HepG2 (cell line): ENCODE measurements at regions not wholly inside any gene's neighbourhood (a gene's known extent, or its start where the extent isn't known, plus 50 kb on each side); places are given as distances from the start of the nearest gene placed in this dataset.

ENCODE experiments used
- IRF2 ChIP-seq: IDR thresholded peaks from 2 replicates; pipeline ENCODE4 v1.6.1; 2018; ENCODE audit warnings: missing genetic modification reagents, missing compliant biosample characterization
- POLR2A ChIP-seq, 2 experiments: IDR thresholded peaks; 2 replicates each; pipeline ENCODE4 v1.6.1; 2011; ENCODE audit warnings: low read depth in 2 of 2, low read length in 2 of 2, mild to moderate bottlenecking in 1 of 2, moderate library complexity in 1 of 2; ENCODE audit not compliant: insufficient read depth in 1 of 2
- SMC3 ChIP-seq: IDR thresholded peaks from 2 replicates; pipeline ENCODE4 v1.6.1; 2011; ENCODE audit warnings: low read length, improper control_type of control experiment
- SNRNP70 ChIP-seq: fragments of 200-400 bp; formaldehyde crosslinking; IDR thresholded peaks from 2 replicates; pipeline ENCODE4 v1.6.1; 2017; ENCODE audit warnings: mild to moderate bottlenecking, low read depth, low read length, moderate library complexity
- TAF1 ChIP-seq: sonication (generic); formaldehyde crosslinking; IDR thresholded peaks from 2 replicates; pipeline ENCODE4 v1.4.0; 2020; ENCODE audit warnings: missing genetic modification reagents
- ZNF598 ChIP-seq: sonication (generic); formaldehyde crosslinking; IDR thresholded peaks from 2 replicates; pipeline ENCODE4 v1.5.1; 2020; ENCODE audit warnings: mild to moderate bottlenecking, missing genetic modification reagents, borderline replicate concordance
- TF ChIP-seq, protein P1 (sequence below): IDR thresholded peaks from 2 replicates; pipeline ENCODE4 v1.6.1; 2016; ENCODE audit warnings: low read depth, missing genetic modification reagents, missing compliant biosample characterization
- TF ChIP-seq, protein P2 (sequence below): sonication (generic); formaldehyde crosslinking; IDR thresholded peaks from 2 replicates; pipeline ENCODE4 v1.5.0; 2020; ENCODE audit warnings: mild to moderate bottlenecking, missing genetic modification reagents, moderate library complexity

DNA sequence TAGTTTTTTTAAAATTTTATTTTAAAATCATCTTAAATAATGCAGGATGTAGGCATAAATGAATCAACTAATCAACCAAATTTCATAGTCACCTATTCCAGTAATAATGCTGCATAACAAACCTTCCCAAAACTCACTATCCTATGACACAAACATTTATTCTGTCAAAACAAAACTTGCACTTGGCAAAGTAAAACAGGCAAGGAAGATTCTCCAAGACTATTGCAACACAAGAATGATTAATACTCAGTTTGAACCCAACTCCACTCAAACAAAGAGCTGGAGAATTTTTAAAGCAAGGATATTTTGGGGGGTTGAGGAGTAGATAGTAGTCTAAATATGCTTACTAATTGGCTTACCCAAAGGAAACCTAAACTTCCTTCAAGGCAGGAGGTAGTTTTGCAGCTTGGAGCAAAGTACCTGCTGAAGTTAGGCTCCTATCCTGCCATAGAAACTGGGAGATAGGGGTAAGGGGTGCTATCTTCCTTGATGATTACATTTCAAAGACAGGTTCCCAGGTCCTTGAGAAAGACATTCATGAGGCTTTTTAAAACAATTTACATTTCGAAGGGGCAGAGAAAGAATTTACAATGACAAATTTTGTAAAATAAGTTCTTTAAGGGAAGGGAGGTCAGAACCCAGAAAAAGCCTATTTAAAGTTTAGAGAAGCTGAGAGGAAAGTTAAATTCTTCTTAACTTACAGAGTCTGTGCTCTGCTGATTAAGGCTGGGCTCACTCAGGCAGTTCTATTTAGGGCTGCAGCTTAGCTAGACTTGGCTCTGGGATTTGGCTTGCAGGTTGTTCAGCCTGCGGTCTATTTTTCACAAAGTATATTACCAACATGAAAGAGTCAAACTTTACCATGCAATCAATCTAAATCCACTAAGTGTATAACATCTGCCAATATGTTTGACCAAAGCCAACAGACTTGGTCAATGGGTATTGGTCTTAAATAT, 549.0 kb downstream of the KCTD12 start:
- TF ChIP-seq, protein P1, sequence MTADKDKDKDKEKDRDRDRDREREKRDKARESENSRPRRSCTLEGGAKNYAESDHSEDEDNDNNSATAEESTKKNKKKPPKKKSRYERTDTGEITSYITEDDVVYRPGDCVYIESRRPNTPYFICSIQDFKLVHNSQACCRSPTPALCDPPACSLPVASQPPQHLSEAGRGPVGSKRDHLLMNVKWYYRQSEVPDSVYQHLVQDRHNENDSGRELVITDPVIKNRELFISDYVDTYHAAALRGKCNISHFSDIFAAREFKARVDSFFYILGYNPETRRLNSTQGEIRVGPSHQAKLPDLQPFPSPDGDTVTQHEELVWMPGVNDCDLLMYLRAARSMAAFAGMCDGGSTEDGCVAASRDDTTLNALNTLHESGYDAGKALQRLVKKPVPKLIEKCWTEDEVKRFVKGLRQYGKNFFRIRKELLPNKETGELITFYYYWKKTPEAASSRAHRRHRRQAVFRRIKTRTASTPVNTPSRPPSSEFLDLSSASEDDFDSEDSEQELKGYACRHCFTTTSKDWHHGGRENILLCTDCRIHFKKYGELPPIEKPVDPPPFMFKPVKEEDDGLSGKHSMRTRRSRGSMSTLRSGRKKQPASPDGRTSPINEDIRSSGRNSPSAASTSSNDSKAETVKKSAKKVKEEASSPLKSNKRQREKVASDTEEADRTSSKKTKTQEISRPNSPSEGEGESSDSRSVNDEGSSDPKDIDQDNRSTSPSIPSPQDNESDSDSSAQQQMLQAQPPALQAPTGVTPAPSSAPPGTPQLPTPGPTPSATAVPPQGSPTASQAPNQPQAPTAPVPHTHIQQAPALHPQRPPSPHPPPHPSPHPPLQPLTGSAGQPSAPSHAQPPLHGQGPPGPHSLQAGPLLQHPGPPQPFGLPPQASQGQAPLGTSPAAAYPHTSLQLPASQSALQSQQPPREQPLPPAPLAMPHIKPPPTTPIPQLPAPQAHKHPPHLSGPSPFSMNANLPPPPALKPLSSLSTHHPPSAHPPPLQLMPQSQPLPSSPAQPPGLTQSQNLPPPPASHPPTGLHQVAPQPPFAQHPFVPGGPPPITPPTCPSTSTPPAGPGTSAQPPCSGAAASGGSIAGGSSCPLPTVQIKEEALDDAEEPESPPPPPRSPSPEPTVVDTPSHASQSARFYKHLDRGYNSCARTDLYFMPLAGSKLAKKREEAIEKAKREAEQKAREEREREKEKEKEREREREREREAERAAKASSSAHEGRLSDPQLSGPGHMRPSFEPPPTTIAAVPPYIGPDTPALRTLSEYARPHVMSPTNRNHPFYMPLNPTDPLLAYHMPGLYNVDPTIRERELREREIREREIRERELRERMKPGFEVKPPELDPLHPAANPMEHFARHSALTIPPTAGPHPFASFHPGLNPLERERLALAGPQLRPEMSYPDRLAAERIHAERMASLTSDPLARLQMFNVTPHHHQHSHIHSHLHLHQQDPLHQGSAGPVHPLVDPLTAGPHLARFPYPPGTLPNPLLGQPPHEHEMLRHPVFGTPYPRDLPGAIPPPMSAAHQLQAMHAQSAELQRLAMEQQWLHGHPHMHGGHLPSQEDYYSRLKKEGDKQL: no peak
- TF ChIP-seq POLR2A (IDR thresholded peaks at IDR 0.05; ENCODE audit: insufficient read depth in 1 of 2, low read depth in 2 of 2, low read length in 2 of 2) (no peak), SNRNP70 (no peak), TAF1 (no peak), IRF2 (CRISPR knock-in tag) (no peak), ZNF598 (no peak), SMC3 (no peak)
- TF ChIP-seq, protein P2, sequence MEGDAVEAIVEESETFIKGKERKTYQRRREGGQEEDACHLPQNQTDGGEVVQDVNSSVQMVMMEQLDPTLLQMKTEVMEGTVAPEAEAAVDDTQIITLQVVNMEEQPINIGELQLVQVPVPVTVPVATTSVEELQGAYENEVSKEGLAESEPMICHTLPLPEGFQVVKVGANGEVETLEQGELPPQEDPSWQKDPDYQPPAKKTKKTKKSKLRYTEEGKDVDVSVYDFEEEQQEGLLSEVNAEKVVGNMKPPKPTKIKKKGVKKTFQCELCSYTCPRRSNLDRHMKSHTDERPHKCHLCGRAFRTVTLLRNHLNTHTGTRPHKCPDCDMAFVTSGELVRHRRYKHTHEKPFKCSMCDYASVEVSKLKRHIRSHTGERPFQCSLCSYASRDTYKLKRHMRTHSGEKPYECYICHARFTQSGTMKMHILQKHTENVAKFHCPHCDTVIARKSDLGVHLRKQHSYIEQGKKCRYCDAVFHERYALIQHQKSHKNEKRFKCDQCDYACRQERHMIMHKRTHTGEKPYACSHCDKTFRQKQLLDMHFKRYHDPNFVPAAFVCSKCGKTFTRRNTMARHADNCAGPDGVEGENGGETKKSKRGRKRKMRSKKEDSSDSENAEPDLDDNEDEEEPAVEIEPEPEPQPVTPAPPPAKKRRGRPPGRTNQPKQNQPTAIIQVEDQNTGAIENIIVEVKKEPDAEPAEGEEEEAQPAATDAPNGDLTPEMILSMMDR (CRISPR knock-in tag): no peak
